HG03108 (cell line): ENCODE measurements at regions not wholly inside any gene's neighbourhood (a gene's known extent, or its start where the extent isn't known, plus 50 kb on each side); places are given as distances from the start of the nearest gene placed in this dataset.
"Not testable (repeated sequence)": the region's sequence is repeated elsewhere in the genome, so short reads cannot be mapped to it uniquely, and the experiment has no call there.

Source experiments
- ATAC-seq: cut with Tn5 transposase; IDR thresholded peaks from one replicate; pipeline ENCODE4 v1.9.1; 2021; ENCODE audit warnings: moderate library complexity; ENCODE audit not compliant: unreplicated experiment

DNA sequence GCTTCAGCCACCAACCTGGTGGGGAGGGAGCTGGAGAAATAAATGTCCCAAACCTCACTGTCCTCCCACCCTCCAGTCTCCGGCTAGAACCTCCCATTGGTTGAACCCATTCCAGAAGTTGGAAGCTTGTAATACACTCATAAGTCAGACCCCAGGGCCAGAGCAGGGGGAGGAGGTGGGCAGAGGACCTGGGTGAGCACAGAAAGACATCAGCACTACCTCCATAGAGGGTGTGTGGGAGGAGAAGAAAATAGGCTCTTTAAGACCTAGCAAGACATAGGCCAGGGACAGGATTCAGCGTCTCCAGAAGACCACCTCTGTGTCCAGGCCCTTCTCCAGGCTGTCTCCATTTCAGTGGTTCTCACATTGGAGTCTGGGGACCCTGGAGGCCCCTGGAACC is 73.3 kb upstream of the TOP1 start:
- no peak for ATAC-seq

DNA sequence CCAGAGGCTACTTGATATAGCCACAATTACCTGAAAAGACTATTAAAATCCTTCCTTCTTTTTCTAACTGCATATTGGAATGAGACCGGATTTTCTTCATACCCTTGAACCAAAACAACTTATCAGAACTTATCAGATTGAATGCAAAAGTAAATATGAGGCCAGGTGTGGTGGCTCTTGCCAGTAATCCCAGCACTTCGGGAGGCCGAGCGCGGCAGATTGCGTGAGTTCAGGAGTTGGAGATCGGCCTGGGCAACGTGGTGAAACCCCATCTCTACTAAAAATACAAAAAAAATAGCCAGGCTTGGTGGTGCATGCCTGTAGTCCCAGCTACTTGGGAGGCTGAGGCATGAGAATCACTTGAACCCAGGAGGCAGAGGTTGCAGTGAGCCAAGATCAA is 72.8 kb upstream of the TOP1 start:
- not testable (repeated sequence) for ATAC-seq

DNA sequence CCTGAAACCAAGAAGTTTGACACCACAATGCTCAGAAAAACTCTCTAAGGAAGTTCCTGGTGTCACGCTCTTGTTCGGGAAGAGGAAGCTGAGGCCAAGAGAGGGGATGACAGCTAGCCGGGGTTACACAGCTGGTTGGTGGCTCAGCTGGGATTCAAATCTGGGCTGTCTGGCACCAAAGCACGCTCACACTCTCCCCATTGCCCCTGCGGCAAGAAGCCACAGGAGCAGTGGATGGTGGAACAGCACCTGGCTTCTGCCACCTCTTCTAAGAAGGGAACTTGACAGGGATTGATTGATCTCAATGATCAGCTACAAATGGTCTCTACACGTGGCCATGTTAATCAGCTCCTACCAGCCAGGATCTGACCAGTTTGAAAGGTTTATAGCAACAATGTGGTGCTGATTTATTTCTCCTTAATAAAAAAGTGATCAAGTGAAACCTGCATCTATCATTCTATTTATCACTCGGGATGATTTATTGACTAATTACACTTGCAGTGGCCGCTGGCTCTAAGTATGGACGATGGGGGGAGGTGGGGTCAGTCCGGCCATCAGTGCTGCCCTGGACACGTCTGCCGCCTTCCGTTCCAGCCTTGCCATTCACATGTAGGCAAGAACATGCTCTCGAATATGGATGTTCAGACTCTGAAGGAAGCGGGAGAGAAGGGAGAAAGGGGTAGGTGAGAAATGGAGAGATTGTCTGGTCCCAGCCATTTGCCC is 71.9 kb upstream of the TOP1 start:
- ATAC-seq: no peak

DNA sequence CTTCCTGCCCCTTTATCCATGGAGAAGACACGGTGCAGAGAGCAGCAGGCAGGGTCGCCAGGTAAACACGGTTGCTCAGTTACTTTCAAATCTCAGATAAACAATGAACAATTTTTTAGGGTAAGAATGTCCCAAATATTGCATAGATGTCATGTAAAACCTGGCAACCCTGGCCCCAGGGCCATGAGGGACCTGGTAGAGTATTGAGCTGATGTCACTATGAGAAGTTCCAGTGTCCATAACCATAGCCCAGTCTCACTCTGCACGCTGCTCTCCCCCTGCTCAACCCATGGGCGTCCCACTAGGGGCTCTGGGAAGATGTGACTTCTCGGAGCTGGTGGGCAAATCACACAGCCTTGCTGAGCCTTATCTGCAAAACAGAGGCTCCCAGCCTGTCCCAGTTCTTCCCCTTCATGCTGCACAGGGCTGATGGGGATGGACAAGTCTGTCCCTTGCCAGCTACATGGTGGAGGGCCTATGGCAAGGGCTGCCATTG is 71.3 kb upstream of the TOP1 start:
- no peak for ATAC-seq

DNA sequence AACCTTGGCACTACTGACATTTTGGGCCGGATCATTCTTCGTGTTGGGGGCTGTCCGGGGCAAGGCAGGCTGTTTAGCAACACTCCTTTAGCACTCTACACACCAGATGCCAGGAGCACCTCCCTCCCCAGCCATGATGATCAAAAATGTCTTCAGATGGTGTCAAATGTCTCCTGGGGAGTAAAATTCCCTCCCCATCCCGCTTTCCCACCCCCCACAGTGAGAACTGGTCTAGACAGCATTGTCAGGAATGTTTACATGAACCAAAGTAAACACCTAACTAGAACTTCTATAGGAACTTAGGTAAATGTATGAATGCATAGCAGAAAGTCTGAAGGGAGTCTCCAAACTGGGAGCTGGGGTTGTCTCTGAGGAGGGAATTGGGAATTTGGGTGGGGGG is 70.0 kb upstream of the TOP1 start:
- no peak for ATAC-seq

DNA sequence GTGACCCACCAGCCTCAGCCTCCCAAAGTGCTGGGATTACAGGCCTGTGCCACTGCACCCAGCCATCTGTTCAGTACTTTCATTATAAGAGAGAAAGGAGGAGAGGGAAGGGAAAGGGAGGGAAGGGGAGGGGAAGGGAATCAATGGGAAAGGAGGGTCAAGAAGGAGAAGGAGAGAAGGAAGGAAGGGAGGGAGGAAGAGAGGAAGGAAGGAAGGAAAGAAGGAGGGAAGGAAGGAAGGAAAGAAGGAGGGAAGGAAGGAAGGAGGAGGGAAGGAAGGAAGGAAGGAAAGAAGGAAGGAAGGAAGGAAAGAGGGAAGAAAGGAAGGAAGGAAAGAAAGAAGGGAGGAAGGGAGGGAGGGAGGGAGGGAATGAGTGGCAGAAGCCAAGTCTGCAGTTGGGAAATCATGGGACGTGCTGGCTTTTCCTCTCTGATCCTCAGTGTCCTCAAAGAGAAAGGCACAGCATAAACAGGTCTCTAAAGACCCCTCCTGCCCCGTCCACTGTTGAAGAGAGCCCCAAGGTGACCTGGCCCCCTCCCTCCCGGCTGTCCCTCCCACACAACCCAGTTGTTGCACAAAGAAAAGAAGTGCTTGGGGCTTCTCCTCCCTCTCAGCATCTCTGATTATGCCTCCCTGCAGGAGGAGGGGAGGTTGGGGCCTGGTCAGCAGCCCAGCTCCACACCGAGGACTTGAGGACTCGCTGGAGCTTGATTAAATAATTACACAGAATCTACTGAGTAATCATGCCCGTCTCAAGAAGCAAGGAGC is 69.1 kb upstream of the TOP1 start:
- no peak for ATAC-seq

DNA sequence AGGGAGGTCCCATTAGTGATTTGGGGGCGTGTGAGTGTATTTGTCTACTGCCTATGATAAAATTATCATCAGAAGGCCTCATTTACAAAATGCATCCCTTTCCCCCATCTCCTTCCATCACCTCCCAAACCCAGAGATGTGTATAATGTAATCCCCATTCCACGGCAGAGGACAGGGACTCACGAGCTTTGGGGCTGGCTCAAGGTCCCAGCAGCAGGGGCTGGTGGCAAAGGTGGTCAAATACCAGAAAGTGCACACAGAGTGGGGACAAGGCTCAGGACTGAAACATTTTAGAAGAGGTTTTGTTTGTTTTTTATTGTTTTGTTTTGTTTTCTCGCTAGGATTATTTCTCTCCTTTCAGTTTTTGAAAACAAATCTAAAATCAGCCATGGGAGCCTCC is 68.5 kb upstream of the TOP1 start:
- ATAC-seq: no peak

DNA sequence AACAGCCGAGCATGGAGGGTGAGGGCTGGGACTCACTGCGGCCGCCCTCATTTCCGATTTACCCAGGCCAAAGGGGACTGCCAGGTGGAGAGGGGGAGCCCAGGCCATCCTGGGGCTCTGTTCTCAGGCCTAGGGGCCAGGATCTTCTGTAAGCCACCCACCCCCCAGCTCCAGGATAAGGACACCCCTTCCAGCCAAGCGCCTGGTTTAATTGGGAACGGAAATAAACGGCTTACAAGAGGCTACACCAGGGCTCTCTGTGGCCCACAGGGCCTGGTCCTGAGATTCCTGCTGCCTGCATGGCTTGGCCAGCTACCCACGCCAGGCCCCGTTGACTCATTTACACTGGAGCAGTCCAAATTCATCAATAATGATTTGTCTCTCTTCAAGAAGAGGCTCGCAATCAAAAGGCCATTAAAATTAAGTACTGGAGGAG is 68.1 kb upstream of the TOP1 start:
- no peak for ATAC-seq

DNA sequence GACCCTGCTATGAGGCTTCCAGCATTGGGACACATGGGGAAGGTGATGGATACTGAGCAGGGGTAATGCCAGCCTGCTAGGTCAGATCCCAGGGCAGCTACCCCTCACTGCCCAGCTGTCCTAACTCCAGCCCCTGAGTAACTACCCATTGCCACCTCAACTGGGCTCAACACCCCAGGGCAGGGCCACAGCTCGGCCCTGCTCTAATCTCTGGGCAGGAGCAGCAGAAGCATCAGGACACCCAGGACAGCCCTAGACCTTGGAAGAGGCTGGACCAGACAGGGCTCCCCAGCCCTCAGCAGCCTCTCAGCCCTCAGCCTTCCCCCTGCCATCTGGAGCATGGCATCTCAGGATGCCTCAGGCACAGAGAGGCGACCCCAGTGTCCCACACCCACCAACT is 67.4 kb upstream of the TOP1 start:
- no peak for ATAC-seq

DNA sequence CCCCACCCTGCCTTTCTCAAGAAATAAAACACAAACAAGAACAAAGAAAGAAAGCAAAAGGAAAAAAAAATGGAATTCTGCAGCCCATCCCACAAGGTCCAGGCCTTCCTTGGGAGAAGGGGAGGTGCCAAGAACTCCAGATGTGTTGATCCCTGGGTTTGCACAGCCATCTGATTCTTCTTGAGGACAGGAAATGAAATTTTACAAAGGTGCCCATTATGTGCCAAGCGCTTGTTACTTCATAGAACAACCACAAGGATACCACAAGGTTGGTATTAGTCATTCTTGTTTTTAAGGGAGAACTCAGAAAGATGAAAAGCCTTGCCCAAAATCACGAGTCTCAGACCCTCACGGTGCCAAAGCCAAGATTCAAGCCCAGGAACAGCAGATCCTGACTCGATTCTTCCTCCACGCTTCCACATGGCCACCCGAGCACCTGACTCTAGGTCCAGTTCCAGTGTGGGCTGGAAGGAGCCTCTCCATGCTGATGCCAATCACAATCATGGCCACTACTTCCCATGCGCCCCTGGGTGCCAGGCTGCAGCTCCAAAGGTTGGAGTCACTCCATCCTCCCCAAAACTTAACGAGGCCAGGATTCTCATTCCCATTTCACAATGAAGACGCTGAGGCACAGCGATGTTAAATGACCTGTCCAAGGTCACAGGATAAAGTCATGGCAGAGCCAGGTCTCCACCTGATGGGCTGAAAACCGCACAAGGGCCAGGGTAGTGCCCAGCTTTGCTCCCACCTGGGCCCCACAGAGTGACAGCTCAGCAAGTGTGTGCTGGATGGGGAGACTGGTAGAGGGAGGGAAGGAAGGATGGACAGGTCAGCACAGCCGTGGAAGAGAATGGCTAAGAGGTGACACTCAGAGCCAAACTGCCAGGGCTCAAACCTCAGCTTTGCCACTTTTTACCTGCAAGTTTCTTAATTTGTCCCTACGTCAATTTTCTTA is 66.7 kb upstream of the TOP1 start:
- no peak for ATAC-seq

DNA sequence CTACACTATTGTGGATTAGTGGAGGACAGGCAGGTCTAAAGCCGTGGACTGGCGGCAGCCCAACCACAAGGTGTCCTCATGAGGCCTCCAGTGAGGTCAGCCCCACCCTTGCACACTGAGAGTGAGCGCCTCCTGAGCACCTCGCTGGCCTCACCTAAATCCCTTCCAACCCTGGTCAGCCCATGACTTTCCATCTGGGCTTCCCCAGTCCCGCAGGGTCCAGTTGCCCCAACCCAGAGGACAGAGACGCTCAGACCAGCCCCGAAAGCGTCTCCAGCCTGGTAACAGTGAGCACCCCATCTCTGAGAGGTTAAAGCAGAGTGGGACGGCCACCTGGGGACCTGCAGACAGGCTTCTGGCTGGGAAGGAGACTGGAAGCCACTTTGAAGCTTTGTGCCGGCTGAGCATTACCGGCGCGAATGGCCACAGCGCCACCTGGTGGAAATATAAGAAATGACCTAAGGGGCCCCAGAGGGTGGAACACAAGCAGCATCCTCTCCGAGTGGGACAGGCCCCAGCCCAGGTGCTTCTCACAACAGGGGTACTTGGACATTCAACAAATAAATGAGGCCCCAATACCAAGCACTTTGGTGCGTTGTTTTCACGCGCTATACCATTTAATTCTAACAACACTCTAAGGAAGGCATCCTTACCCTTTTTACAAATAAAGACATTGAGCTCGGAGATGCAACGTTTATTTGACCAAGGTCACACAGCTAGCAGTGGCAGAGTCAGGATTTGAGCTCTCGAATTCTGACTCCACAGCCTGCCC is 65.7 kb upstream of the TOP1 start:
- peak; percentile 59 for ATAC-seq

DNA sequence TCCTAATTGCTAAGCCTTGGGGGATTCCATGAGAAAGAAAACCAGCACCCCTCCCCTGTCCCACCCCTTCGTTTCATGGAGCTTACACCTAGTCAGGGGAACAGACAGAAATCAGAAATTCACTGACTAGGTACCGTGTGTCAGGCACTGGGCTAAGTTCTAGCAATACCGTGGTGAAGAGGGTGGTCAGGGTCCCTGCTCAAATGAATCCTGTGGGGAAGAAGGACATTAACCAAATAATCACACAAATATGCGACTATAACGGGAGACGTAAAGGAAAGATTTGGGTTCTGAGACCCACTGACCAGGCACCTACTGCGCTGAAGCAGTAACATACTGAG is 65.1 kb upstream of the TOP1 start:
- no peak for ATAC-seq

DNA sequence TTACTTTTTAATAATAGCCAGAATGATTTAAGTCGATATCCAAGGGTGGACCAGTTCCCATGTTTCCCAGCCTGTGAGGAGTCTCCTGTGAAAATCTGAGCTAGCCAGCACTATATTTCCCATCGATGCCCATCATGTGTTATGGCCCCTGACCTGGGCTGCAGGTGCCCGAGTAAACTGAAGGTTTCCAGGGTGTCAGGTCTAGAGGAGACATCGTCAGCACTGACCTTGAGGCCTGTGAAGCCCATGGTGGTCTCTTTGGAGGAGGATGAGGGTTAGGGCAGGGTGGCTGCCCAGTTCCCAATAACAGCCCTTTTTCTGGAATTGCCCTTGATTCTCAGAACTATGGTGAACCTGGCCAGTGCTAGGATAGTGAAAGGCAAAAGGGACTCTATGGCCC is 63.0 kb upstream of the TOP1 start:
- no peak for ATAC-seq

DNA sequence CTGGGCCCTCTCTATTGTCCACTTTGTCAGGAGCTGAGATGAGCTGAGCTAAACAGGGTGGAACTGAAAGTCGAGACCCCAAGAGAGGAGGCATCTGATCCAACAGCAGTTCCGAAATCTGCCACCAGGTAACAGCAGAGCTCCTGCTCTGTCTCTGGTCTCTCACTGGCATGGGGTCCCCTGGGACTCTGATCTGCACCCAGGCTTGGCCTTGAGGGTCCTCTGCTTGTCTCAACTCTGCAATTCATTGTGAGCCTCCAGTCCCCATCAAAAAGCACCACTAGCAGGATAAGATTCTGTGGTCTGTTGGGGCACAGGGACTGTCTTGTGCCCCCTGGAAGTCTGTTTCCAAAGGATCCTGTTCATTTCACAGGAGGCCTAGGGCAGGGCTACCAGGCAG is 62.5 kb upstream of the TOP1 start:
- ATAC-seq: no peak

DNA sequence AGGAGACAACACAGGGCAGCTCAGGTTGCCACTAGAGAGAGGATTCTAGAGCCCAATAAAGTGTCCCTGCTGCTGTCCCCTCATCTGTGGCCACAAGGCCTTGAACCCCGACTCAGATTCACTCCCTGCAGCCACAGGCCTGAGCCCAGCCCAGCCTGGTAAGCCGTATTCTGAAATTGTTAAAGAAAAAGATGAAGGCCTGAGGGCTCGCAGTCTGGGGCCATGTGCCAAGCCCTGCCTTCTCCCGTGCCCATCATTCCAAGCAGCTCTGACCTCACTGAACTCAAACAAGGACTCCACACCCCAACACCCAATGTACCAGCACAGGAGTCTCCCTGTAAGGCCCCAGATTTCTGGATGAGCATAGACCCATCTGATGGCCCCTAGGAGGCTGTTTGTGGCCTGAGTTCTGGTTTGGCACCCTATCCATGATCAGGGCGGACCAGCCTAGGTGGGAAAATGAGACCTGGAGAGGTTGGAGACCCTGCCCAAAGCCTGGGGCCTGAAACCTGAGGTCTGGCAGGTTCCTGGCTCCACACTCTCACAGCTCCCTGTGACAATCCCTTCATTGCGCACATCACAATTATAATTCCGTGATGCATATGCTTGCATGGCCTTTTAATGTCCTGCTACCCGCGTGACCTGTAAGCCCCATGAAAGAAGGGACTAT is 62.0 kb upstream of the TOP1 start:
- no peak for ATAC-seq

DNA sequence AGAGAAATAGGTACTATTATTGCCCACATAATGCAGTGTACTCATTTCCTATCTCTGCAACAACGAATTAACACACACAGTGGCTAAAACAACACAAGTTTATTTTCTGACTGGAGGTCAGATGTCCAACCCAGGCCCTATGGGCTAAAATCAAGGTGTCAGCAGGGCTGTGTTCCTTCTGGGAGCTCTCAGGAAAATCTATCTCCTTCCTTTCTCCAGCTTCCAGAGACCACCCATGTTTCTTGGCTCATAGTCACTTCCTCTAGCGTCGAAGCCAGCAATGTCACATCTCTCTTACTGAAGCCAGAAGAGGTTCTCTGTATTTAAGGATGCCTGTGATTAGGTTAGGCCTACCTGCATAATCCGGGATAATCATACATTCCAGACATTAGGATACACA is 60.9 kb upstream of the TOP1 start:
- ATAC-seq: no peak

DNA sequence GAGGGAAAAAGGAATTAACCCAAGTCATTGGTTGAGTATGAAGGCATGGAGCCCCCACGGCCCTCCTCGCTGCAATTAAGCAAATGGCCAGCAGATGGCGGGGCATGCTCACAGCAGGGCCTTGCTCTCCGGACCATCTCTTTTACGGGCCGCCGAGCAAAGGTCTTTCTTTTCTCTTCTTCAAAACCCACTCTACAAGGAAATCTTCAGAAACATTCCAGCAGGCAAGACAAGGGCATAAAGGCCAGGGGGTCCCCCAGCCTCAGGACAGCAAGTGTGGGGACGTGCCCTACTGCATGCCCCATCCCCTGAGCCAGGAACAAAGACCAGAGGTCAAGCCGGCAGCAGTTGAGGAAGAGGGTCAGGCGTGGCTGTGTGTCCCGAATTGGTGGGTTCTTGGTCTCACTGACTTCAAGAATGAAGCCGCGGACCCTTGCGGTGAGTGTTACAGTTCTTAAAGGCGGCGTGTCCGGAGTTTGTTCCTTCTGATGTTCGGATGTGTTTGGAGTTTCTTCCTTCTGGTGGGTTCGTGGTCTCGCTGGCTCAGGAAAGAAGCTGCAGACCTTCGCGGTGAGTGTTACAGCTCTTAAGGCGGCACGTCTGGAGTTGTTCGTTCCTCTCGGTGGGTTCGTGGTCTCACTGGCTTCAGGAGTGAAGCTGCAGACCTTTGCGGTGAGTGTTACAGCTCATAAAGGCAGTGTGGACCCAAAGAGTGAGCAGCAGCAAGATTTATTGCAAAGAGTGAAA is 59.6 kb upstream of the TOP1 start:
- not testable (repeated sequence) for ATAC-seq

DNA sequence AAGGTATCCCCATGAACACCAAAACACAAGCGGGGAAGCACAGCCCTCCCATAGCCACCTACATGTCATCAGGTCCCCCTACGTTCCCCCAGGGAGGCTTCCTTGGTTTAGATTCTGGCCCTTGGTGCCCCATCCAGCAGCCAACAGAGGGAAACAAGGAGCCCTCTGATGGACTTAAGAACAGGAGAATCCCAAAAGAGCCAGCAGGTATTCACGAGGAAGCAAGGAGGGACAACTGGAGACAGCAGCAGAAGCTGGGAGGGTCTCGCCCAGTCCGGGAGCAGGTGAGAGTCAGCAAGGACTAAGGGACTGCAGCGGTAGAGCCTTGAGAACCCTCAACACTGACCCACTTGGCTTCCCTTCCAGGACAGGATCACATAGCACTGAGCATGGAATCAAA is 58.4 kb upstream of the TOP1 start:
- ATAC-seq: no peak

DNA sequence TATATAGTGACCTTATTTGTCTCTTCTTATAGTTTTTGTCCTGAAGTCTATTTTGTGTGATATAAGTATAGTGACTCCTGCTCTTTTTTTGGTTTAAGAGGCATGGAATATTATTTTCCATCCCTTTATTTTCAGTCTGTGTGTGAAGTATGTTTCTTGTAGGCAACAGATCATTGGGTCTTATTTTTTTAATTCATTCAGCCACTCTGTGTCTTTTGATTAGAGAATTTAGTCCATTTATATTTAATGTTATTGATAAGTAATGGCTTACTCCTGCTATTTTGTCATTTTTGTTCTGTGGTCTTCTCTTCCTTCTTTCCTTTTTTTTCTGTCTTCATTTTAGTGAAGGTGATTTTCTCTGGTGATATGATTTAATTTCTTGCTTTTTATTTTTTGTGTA is 51.4 kb upstream of the TOP1 start:
- ATAC-seq: no peak
